SIG-M5 (cell line): ENCODE measurements at regions not wholly inside any gene's neighbourhood (a gene's known extent, or its start where the extent isn't known, plus 50 kb on each side); places are given as distances from the start of the nearest gene placed in this dataset.

Experiments used
- DNase-seq: peaks from one replicate; lab custom pipeline; 2025; lab: John Stamatoyannopoulos, UW

DNA sequence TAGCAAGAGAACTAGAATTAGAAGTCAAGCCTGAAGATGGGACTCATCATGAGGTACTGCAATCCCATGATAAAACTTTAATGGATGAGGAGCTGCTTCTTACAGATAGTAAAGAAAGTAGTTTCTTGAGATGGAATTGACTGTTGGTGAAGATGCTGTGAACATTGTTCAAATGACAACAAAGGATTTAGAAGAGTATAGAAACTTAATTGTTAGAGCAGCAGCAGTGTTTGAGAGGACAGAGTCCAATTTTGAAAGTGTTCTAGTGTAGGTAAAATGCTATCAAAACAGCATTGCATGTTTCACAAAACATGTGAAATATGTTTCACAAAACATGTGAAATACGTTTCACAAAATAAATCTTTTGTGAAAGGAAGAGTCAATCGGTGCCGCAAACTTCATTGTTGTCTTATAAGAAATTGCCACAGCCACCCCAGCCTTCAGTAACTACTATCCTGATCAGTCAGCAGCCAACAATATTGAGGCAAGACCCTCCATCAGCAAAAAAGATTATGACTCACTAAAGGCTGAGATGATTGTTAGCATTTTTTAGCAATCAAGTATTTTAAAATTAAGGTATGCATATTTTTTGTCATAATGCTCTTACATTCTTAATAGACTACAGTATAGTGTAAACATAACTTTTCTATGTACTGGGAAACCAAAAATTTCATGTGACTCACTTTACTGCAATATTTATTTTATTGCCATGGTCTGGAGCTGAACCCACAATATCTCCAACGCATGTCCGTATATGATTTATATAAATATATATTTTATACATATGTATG lies 173.4 kb upstream of the BMP4 start:
- no peak for DNase-seq

DNA sequence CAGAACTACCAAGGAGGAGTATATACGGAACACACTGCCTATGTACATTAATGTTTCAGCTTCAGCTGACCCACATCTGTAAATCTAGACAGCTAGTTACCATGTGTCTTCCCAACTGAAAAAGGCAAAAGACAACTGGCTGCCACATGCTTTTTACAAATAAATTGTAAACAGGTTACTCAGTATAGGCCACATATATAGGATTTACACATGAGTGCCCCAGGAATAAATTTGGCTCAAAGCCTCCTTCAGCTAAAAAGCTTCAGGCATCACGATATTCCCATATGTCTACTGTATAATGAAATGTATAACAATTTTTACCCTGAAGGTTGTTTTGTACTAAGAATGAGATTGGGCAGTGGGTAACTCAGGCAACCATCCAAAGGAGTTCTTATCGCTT lies 175.9 kb upstream of the BMP4 start:
- DNase-seq: no peak

GRCh38 chr14:54133896-54134295 lies 177.3 kb upstream of the BMP4 start:
- DNase-seq: no peak

DNA sequence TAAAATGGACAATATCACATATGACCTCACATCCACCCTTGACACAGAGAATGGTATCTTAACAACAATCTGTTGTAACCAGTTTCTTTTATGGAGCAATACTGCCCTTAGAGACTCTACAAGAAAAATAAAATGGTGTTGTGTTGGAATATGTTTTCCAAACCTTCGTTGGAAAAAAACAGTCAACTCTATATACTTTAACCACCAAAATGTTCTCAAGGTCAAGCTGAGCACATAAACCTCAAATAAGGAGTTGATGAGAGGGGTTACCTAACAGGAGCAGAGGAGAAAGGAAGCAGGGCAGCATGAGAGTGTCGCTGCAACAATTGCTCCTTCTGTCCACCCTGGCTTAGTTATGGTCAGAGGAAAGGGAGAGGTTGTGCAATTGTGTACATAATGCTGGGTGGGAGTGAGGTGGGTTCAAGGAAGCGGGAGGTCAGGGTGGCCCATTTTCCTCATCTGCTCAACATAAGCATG lies 179.2 kb upstream of the BMP4 start:
- DNase-seq: no peak

- no peak for DNase-seq
These were observed 180.4 kb upstream of the BMP4 start for GRCh38 chr14:54136894-54137613.

- DNase-seq: no peak
These were observed 181.0 kb upstream of the BMP4 start for GRCh38 chr14:54137614-54137961.

DNA sequence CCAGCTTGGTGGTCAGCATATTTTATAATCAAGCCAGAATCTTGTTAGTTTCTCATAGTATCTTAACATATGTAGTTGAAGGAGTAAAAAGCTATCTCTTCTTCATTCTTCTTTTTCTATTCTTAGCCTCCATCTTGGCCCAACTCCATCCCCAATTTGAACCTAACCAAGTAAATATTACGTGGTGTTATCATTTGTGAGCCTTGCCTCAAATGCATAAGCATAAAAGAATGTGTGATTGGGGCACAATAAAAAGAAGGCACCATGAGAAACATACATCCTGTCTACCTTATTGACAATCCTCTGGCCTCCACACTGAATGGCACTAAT lies 181.4 kb upstream of the BMP4 start:
- DNase-seq: no peak

DNA sequence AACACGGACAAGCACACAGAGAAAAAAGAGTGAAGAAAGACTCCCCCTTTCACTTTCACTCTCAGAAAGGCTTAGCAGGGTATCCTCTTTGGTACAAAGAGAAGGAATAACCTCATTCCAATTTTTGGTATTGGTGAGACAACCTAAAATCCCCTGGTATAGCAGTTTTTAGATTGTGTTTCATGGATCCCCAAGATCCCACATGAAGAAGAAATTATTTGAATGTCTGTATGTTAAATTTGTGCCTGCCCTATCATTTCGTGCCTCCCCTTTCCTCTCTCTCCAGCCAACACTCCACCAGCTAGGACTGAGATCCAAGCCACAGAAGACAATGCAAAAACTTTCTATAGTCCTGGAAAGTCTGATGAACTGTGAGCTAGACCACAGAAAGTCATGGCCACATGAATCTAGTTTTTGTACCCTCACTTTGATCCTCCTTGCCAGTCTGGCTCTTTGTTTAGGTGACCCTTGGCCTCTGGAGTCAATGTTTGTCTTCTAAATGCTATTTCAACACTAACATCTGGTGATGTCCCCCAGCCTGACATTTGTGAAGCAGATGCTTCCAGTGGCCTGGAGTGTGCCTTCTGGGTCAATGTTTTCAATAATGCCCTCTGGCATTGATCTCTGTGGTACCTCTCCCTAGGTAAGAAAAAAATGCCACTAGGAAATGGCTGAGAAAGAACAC lies 181.9 kb upstream of the BMP4 start:
- DNase-seq: no peak

- DNase-seq: no peak
These were observed 183.9 kb upstream of the BMP4 start for GRCh38 chr14:54140551-54140950.

GRCh38 chr14:54146601-54147000 lies 190.0 kb upstream of the BMP4 start:
- DNase-seq: no peak

DNA sequence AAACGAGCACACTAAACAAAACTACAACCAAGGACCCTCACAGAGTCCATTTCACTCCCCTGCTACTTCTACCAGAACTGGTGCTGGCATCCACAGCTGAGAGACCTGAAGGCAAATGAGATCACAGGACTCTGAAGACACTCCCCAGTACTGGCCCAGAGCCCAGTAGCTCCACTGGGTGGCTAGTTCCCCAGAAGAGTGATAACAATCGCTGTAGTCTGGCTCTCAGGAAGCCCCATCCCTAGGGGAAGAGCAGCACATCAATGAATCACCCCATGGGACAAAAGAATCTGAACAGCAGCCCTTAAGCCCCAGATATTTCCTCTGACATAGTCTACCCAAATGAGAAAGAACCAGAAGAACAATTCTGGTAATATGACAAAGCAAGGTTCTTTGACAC lies 190.7 kb upstream of the BMP4 start:
- no peak for DNase-seq

DNA sequence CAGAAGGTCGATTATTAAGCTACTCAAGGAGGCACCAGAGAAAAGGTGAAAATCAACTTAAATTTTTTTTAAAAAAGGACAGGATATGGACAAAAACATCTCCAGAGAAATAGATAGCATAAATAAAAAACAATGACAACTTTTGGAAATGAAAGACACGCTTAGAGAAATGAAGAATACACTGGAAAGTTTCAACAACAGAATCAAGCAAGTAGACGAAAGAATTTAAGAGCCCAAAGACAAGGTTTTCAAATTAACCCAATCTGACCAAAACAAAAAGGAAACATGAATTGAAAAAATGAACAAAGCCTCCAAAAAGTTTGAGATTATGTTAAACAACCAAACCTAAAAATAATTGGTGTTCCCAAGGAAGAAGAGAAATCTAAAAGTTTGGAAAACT lies 191.1 kb upstream of the BMP4 start:
- DNase-seq: no peak

DNA sequence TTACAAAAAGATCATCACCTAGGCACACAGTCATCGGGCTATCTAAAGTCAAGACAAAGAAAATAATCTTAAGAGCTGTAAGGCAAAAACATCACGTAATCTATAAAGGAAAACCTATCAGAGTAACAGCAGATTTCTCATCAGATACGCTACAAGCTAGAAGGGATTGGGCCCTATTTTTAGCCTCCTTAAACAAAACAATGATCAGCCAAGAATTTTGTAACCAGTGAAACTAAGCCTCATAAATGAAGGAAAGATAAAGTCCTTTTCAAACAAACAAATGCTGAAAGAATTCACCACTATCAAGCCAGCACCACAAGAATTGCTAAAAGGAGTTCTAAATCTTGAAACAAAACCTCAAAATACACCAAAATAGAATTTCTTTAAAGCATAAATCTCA lies 191.6 kb upstream of the BMP4 start:
- DNase-seq: no peak

- no peak for DNase-seq
These were observed 195.7 kb upstream of the BMP4 start for GRCh38 chr14:54152351-54152750.

DNA sequence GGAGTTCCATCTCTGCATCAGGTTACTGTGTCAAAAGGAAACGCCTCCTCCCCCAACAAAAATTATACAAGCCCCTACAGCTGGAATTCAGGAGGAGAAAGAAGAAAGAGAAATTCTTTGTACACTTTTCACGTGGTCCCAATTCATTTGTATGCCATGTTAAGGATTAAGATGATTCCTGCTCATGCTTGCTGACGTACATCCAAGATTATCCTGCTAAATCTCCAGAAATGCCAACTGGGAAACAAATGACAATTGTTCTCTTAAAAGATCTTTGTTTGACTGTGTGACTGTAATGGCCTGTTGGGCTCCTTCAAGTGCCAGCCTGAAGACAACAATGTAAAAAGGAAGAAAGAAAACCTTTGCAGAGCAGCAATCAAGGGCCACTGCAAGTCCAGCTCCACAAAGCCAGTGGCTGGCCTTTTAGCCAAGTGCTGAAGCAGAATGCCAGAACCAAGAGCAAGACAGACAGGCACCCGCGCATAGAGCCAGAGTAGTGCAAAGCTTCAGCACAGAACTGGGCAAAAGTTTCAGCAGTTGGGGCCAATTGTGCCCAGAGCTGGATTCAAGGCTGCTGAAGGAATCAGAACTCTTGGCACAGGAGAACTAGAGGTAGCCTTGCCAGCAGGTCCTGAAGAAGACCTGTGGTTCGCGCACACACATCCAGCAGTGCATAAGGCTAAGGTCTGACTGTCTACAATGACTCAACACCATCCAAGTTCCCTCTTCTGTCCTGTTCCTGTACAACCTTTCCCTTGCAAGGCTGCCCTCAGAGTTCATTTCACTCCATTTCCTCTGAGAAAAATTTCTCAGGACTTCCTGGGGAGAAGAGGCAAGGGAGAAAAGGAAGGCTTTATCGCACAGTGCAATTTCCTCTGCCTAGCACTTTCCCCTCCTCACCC lies 209.7 kb upstream of the BMP4 start:
- no peak for DNase-seq

DNA sequence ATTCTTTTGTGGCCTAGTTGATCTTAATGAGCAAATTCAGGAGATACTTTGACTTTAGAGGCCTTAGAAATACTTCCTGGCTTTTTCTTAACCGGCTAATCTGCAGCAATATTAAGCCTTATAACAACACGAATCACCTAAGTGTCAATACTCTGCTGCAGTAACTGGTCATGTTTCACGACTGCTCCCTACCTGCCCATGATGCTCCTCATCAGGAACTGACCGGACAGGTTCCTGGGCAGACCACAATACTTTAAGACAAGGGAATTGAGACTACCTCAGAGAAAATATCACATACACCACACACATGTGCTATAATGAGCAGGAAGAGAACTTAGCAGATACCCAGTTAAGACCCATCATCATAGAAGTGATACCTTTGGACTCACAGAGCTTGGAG lies 211.9 kb upstream of the BMP4 start:
- DNase-seq: no peak

DNA sequence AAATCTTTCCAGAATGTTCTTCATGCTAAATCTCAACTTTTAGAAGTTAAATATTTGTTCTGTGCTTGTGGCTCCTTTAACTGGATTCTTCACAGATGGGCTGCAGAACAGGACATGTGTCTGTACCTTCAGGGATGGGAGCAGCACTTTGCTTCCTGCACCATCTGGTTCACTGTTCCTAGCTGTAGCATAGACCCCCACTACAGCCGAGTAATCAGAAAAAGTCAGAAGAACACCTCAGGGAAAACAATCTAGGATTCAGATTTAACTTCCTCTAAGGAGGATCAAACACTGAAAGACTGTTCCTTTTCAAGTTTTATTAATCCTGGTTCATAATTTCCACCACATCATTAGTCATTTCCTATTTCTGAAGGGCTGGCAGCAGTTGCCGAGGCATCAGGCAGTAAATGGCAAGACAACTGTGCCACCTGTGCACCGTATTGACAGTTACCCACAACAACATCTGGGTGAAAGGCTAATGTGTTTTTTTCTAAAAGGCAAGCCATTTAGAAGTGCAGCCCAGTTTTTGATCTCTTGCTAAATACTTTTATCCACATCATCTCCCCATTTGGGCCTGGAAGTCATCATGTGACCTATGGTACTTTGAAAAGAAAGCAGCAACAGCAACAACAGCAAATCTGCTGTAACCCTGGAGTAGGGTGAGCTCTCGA lies 212.8 kb upstream of the BMP4 start:
- no peak for DNase-seq

- no peak for DNase-seq
These were observed 213.7 kb upstream of the BMP4 start for GRCh38 chr14:54170301-54170700.

DNA sequence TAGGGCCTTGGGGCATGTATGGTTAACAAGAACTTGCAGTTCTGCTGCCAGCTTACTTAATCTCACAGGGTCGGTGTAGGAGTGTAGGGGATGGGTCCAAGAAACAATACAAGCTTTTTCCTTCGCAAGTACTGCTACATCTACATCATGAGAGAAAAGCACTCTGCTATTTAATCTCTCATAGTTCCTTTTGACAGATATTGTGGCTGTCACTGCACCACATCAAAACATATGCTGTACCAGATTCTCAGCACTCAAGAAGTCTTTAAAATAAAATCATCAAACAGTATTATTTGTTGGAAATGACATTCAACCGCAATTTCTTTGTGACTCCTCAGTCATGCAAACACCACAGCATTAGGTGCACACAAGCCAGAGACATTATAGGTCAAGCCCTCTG lies 215.5 kb upstream of the BMP4 start:
- DNase-seq: no peak

GRCh38 chr14:54172562-54172961 lies 215.9 kb upstream of the BMP4 start:
- DNase-seq: no peak

DNA sequence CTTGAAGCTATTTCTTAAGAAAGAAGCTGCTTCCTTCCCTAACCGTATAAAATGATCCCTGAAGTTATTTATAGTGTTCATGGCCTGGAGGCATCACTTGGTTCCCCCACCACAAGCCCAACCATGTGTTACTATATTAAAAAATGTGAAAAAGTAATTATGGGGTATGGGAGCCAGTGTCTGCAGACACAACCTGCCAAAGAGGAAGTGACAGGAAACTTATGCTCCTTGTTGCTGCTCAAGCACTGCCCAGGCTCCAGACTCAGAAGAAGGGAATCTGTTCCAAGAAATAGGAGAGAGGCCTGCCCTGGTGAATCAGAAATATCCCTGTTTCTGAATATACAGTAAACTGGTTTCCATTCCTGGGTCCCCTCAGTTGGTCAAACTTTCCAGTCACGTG lies 217.2 kb upstream of the BMP4 start:
- DNase-seq: no peak

- no peak for DNase-seq
These were observed 217.8 kb upstream of the BMP4 start for GRCh38 chr14:54174457-54174856.
